Prostate gland (tissue), 2 donors: ENCODE measurements at regions not wholly inside any gene's neighbourhood (a gene's known extent, or its start where the extent isn't known, plus 50 kb on each side); places are given as distances from the start of the nearest gene placed in this dataset.

Experiments used
- DNase-seq: peaks from one replicate; pipeline ENCODE4 v3.0.0-alpha.2; 2019; ENCODE audit warnings: low spot score
- H3K27ac ChIP-seq, 2 donors: fragments of 200-600 bp; sonication (generic); 2 replicates each; pipeline ENCODE4 v1.5.1; 2017 to 2019
- H3K27me3 ChIP-seq: fragments of 200-600 bp; sonication (generic); replicated peaks from 2 replicates; pipeline ENCODE4 v1.5.1; 2019; ENCODE audit not compliant: insufficient read depth
- H3K36me3 ChIP-seq, 2 donors: fragments of 200-600 bp; sonication (generic); 1 replicate in 1 of 2; 2 replicates in 1 of 2; pipeline versions ENCODE4 v1.5.1 to v1.8.1; 2017 to 2019
- H3K4me1 ChIP-seq: fragments of 200-600 bp; sonication (generic); replicated peaks from 2 replicates; pipeline ENCODE4 v1.5.1; 2019
- H3K4me3 ChIP-seq, 2 donors: fragments of 200-600 bp; sonication (generic); 2 replicates each; pipeline ENCODE4 v1.5.1; 2017 to 2019
- H3K9me3 ChIP-seq: fragments of 200-600 bp; sonication (generic); 2 replicates; pipeline ENCODE4 v1.5.1; 2017
- CTCF ChIP-seq, 4 experiments: fragments of 200-600 bp in 2 of 4; fragments of 450-650 bp in 2 of 4; sonication (generic) in 2 of 4; IDR thresholded peaks; 1 replicate in 3 of 4; 2 replicates in 1 of 4; pipeline ENCODE4 v1.5.1; 2016 to 2019; ENCODE audit warnings: antibody characterized with exemption in 4 of 4, mild to moderate bottlenecking in 2 of 4, moderate library complexity in 2 of 4
- POLR2A ChIP-seq: fragments of 450-650 bp; IDR thresholded peaks from one replicate; pipeline ENCODE4 v1.6.1; 2016; ENCODE audit warnings: antibody characterized with exemption, mild to moderate bottlenecking
- POLR2AphosphoS5 ChIP-seq: sonication (generic); formaldehyde crosslinking; IDR thresholded peaks from one replicate; pipeline ENCODE4 v1.6.1; 2017; ENCODE audit warnings: antibody characterized with exemption
- WGBS: methylation state at CpG from one replicate; pipeline ENCODE4 v1.1.5; 2018; 5-methylcytosine and 5-hydroxymethylcytosine counted together
- intact Hi-C: fragments of 100-400 bp; cut with DNase I; formaldehyde crosslinking; loops from one replicate; pipeline ENCODE4 v1.14.2; 2022

GRCh38 chr15:98174841-98175240 lies 214.3 kb downstream of the ARRDC4 start:
- no peaks in the 10 kb centered on the region for H3K4me1 ChIP-seq
- H3K4me3 ChIP-seq = no peak overlapping the region
- no peak overlapping the region for H3K27ac ChIP-seq
- H3K27me3 ChIP-seq = no peaks in the 10 kb centered on the region
- H3K36me3 ChIP-seq = no peaks in the 10 kb centered on the region
- DNase-seq = no peak
- TF ChIP-seq POLR2A = no peak
- TF ChIP-seq CTCF (IDR thresholded peaks at IDR 0.05) = no peak
- no peak for TF ChIP-seq POLR2AphosphoS5
- no peaks in the 10 kb centered on the region for H3K9me3 ChIP-seq
- intact Hi-C loops = loop anchor here (5.0 kb wide), 1 partner anchor 93 kb away; no protein-coding TSS in a partner anchor
- 80% methylated on average over 3 of the region's 3 CpGs for WGBS

- TF ChIP-seq CTCF (IDR thresholded peaks at IDR 0.05) (peak in 3 of 4 experiments; percentile 34 to 70 (median 62)), POLR2AphosphoS5 (no peak)
- Histone ChIP-seq H3K36me3 (no peaks in the 10 kb centered on the region), H3K9me3 (no peaks in the 10 kb centered on the region), H3K27ac (no peak overlapping the region), H3K4me3 (no peak overlapping the region), H3K27me3 (no peaks in the 10 kb centered on the region), H3K4me1 (no peaks in the 10 kb centered on the region)
- DNase-seq = peak; percentile 28
- 2% methylated on average over 9 of the region's 9 CpGs for WGBS
- intact Hi-C loops = loop anchor here (1.0 to 5.0 kb wide), 2 partner anchors 96 to 274 kb away; no protein-coding TSS in a partner anchor
These were observed 217.6 kb downstream of the ARRDC4 start for GRCh38 chr15:98177966-98178592.

GRCh38 chr15:98178861-98179260 lies 218.4 kb downstream of the ARRDC4 start:
- no peaks in the 10 kb centered on the region for H3K36me3 ChIP-seq
- no peak overlapping the region for H3K4me3 ChIP-seq
- WGBS = 24% methylated on average over 7 of the region's 7 CpGs
- no peak overlapping the region for H3K27ac ChIP-seq
- no peaks in the 10 kb centered on the region for H3K9me3 ChIP-seq
- H3K27me3 ChIP-seq = no peaks in the 10 kb centered on the region
- intact Hi-C loops = loop anchor here (1.0 to 5.0 kb wide), 2 partner anchors 97 to 275 kb away; no protein-coding TSS in a partner anchor
- DNase-seq = no peak
- TF ChIP-seq POLR2AphosphoS5 (no peak), CTCF (IDR thresholded peaks at IDR 0.05) (no peak), POLR2A (no peak)
- H3K4me1 ChIP-seq = no peaks in the 10 kb centered on the region

- WGBS = 89% methylated on average over 7 of the region's 7 CpGs
- H3K4me1 ChIP-seq = no peaks in the 10 kb centered on the region
- no peak for DNase-seq
- no peaks in the 10 kb centered on the region for H3K36me3 ChIP-seq
- TF ChIP-seq POLR2A = no peak
- TF ChIP-seq POLR2AphosphoS5 = no peak
- no peak for TF ChIP-seq CTCF (IDR thresholded peaks at IDR 0.05)
- no peaks in the 10 kb centered on the region for H3K27me3 ChIP-seq
- H3K27ac ChIP-seq = no peak overlapping the region
- no peak overlapping the region for H3K4me3 ChIP-seq
- H3K9me3 ChIP-seq = no peaks in the 10 kb centered on the region
- intact Hi-C loops = no loop called here
These were observed 227.0 kb downstream of the ARRDC4 start for GRCh38 chr15:98187549-98187948.

- intact Hi-C loops = no loop called here
- no peaks in the 10 kb centered on the region for H3K9me3 ChIP-seq
- TF ChIP-seq POLR2A (no peak), POLR2AphosphoS5 (no peak), CTCF (IDR thresholded peaks at IDR 0.05) (no peak)
- no peaks in the 10 kb centered on the region for H3K4me1 ChIP-seq
- DNase-seq = no peak
- H3K27ac ChIP-seq = no peak overlapping the region
- 82% methylated on average over 2 of the region's 2 CpGs for WGBS
- no peaks in the 10 kb centered on the region for H3K27me3 ChIP-seq
- H3K36me3 ChIP-seq = no peaks in the 10 kb centered on the region
- H3K4me3 ChIP-seq = no peak overlapping the region
These were observed 230.4 kb downstream of the ARRDC4 start for GRCh38 chr15:98190914-98191313.
